A549 (cell line): ENCODE measurements at regions not wholly inside any gene's neighbourhood (a gene's known extent, or its start where the extent isn't known, plus 50 kb on each side); places are given as distances from the start of the nearest gene placed in this dataset.

Source experiments
- ATAC-seq, 2 experiments: fragments of 200-7000 bp in 1 of 2; fragments of >200 bp in 1 of 2; cut with Nextera tagmentation in 1 of 2; cut with Tn5 transposase in 1 of 2; 3 replicates each; pipeline versions ENCODE4 v1.8.0 to v1.9.1; 2018 to 2020; ENCODE audit warnings: mild to moderate bottlenecking in 1 of 2, moderate library complexity in 1 of 2
- CTCF ChIA-PET: fragments of 300-600 bp; sonication (Branson Sonifier 250); formaldehyde crosslinking; extraction: SDS; loops from one replicate; lab custom pipeline; 2021; ENCODE audit warnings: antibody characterized with exemption, inconsistent platforms; lab: Yijun Ruan, JAX
- POLR2A ChIA-PET: fragments of 350-600 bp; formaldehyde crosslinking; extraction: SDS; loops from one replicate; lab custom pipeline; 2021; ENCODE audit warnings: antibody characterized with exemption, inconsistent platforms; lab: Yijun Ruan, JAX
- DNase-seq, 2 experiments: peaks; one replicate each; pipeline versions ENCODE4 v3.0.0 to v3.0.0-alpha.2; 2011 to 2016; ENCODE audit warnings: low read depth in 1 of 2, low spot score in 1 of 2
- FAIRE-seq: peaks from 2 replicates; lab custom pipeline; 2011; peaks lifted over from hg19 to GRCh38; lab: Jason Lieb, UNC
- H3K27ac ChIP-seq, 2 experiments: fragments of >200 bp; sonication (Bioruptor Twin); formaldehyde crosslinking; 3 replicates each; pipeline ENCODE4 v1.5.1; 2016 to 2017
- H3K4me1 ChIP-seq: fragments of >200 bp; sonication (Bioruptor Twin); formaldehyde crosslinking; 3 replicates; pipeline ENCODE4 v1.6.1; 2016
- H3K4me2 ChIP-seq: fragments of >200 bp; sonication (Bioruptor Twin); formaldehyde crosslinking; 3 replicates; pipeline ENCODE4 v1.6.1; 2016
- H3K4me3 ChIP-seq: fragments of >200 bp; sonication (Bioruptor Twin); formaldehyde crosslinking; 3 replicates; pipeline ENCODE4 v1.5.1; 2016
- H3K9me3 ChIP-seq: fragments of >200 bp; sonication (Bioruptor Twin); formaldehyde crosslinking; 3 replicates; pipeline ENCODE4 v1.6.1; 2016
- CBX8 ChIP-seq: fragments of 200-600 bp; sonication (generic); IDR thresholded peaks from 2 replicates; pipeline ENCODE4 v1.6.1; 2016
- CEBPB ChIP-seq, 2 experiments: fragments of >200 bp in 1 of 2; sonication (Bioruptor Twin) in 1 of 2; formaldehyde crosslinking in 1 of 2; IDR thresholded peaks; 2 replicates each; pipeline ENCODE4 v1.6.1; 2012 to 2016
- CHD4 ChIP-seq: fragments of 200-600 bp; sonication (generic); IDR thresholded peaks from 2 replicates; pipeline ENCODE4 v1.6.1; 2016; ENCODE audit warnings: antibody characterized with exemption, mild to moderate bottlenecking, borderline replicate concordance
- EHF ChIP-seq: fragments of 250-450 bp; sonication (Bioruptor Pico); IDR thresholded peaks from 2 replicates; pipeline ENCODE4 v1.5.0; 2020; ENCODE audit warnings: mild to moderate bottlenecking
- FOSB ChIP-seq: fragments of 250-450 bp; sonication (Bioruptor Pico); IDR thresholded peaks from 2 replicates; pipeline ENCODE4 v1.5.0; 2020; ENCODE audit warnings: mild to moderate bottlenecking, moderate library complexity
- FOSL2 ChIP-seq, 2 experiments: fragments of 450-650 bp in 1 of 2; fragments of >200 bp in 1 of 2; sonication (Bioruptor Twin) in 1 of 2; formaldehyde crosslinking; IDR thresholded peaks; 2 replicates each; pipeline versions ENCODE4 v1.5.0 to v1.6.1; 2016 to 2020; ENCODE audit warnings: mild to moderate bottlenecking in 1 of 2, moderate library complexity in 1 of 2
- GATA3 ChIP-seq: IDR thresholded peaks from 2 replicates; pipeline ENCODE4 v1.6.1; 2012; ENCODE audit warnings: borderline replicate concordance
- HOXA7 ChIP-seq: fragments of 250-450 bp; sonication (Bioruptor Pico); IDR thresholded peaks from 2 replicates; pipeline ENCODE4 v1.5.0; 2020; ENCODE audit warnings: mild to moderate bottlenecking, moderate library complexity
- HOXB5 ChIP-seq: fragments of 250-450 bp; sonication (Bioruptor Pico); IDR thresholded peaks from 2 replicates; pipeline ENCODE4 v1.5.0; 2020; ENCODE audit warnings: mild to moderate bottlenecking, moderate library complexity
- JUNB ChIP-seq: fragments of >200 bp; sonication (Bioruptor Twin); formaldehyde crosslinking; IDR thresholded peaks from 2 replicates; pipeline ENCODE4 v1.6.1; 2016
- MAFK ChIP-seq: fragments of 450-650 bp; IDR thresholded peaks from 2 replicates; pipeline ENCODE4 v1.6.1; 2014; ENCODE audit not compliant: partially characterized antibody
- NR3C1 ChIP-seq: fragments of >200 bp; sonication (Bioruptor Twin); formaldehyde crosslinking; IDR thresholded peaks from 3 replicates; pipeline ENCODE4 v1.6.1; 2017
- RCOR1 ChIP-seq: fragments of 150-350 bp; IDR thresholded peaks from 2 replicates; pipeline ENCODE4 v1.6.1; 2014; ENCODE audit warnings: antibody characterized with exemption, low read length, low read depth
- TP53 ChIP-seq: fragments of 250-450 bp; sonication (Bioruptor Pico); IDR thresholded peaks from 2 replicates; pipeline ENCODE4 v1.5.0; 2021; ENCODE audit warnings: mild to moderate bottlenecking, moderate library complexity
- ZC3H11A ChIP-seq: fragments of 450-650 bp; IDR thresholded peaks from 2 replicates; pipeline ENCODE4 v1.6.1; 2014; ENCODE audit warnings: antibody characterized with exemption, mild to moderate bottlenecking
- ZFP36 ChIP-seq: fragments of 450-650 bp; IDR thresholded peaks from 2 replicates; pipeline ENCODE4 v1.6.1; 2014; ENCODE audit warnings: borderline replicate concordance; ENCODE audit not compliant: partially characterized antibody
- ZNF302 ChIP-seq: fragments of 250-450 bp; sonication (Bioruptor Pico); IDR thresholded peaks from 2 replicates; pipeline ENCODE4 v1.9.0; 2021; ENCODE audit warnings: inconsistent platforms, mild to moderate bottlenecking, moderate library complexity
- WGBS: methylation state at CpG from one replicate; pipeline ENCODE4 v1.1.6; 2017; ENCODE audit errors: missing lambda C conversion rate; 5-methylcytosine and 5-hydroxymethylcytosine counted together
- TF ChIP-seq, protein P1 (sequence below): fragments of >200 bp; sonication (Bioruptor Twin); formaldehyde crosslinking; IDR thresholded peaks from 2 replicates; pipeline ENCODE4 v1.6.1; 2016
- TF ChIP-seq, protein P2 (sequence below): IDR thresholded peaks from 2 replicates; pipeline ENCODE4 v1.6.1; 2012
- TF ChIP-seq, protein P3 (sequence below): IDR thresholded peaks from 2 replicates; pipeline ENCODE4 v1.6.1; 2012; ENCODE audit warnings: low read depth, borderline replicate concordance
- TF ChIP-seq, protein P4 (sequence below): fragments of 450-650 bp; IDR thresholded peaks from 2 replicates; pipeline ENCODE4 v1.6.1; 2014; ENCODE audit warnings: antibody characterized with exemption
- TF ChIP-seq, protein P5 (sequence below): fragments of 150-350 bp; IDR thresholded peaks from 2 replicates; pipeline ENCODE4 v1.6.1; 2014; ENCODE audit warnings: low read depth, mild to moderate bottlenecking, low read length
- TF ChIP-seq, protein P6 (sequence below): fragments of >200 bp; sonication (Bioruptor Twin); formaldehyde crosslinking; IDR thresholded peaks from 3 replicates; pipeline ENCODE4 v1.6.1; 2016

DNA sequence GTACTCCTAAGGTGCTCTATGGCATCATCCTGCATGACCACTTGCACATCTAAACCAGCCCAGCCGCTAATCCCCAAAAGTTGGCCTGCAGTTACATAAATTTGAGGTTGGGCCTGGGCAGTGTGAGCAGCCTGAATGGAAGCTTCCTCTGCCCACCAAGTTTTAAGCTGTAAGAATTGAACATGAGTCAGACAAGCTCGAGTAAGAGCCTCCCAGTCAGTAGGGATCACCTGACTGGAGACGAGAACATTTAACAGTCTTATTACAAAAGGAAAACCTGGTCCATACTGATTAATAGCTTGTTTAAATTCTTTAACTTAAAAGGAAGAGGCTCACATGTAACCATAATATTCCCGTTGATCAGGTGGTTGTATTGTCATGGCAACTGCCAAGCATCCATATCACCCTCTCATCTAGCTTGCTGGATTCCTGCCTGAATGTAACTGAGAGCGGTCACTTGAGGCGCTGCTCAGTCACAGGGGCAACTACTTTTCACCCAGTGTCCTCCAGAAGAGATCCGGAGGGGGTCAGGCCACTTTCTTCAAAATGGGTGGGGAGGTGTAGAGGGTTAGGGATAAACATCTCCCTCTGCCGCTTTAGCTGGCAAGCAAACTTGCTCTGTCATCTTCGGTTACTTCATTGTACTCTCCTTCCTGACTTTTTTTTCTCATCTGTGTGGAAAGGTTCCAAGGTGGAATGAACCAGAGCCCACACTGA lies 56.6 kb upstream of the WDR1 start:
- no peak for ATAC-seq
- Histone ChIP-seq H3K4me1 (no peaks in the 10 kb centered on the region), H3K27ac (no peak overlapping the region), H3K4me2 (no peak overlapping the region), H3K9me3 (no peaks in the 10 kb centered on the region), H3K4me3 (no peak overlapping the region)
- CTCF ChIA-PET: interaction anchor here (0.9 to 1.0 kb wide), 2 partner anchors 13 to 15 kb away, joined by 3 read pairs; no protein-coding TSS in a partner anchor
- 42% methylated on average over 9 of the region's 9 CpGs for WGBS
- TF ChIP-seq RCOR1 (no peak), HOXB5 (CRISPR knock-in tag) (no peak), CBX8 (no peak), EHF (CRISPR knock-in tag) (no peak)
- TF ChIP-seq, protein P1, sequence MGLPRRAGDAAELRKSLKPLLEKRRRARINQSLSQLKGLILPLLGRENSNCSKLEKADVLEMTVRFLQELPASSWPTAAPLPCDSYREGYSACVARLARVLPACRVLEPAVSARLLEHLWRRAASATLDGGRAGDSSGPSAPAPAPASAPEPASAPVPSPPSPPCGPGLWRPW: no peak
- TF ChIP-seq, protein P2, sequence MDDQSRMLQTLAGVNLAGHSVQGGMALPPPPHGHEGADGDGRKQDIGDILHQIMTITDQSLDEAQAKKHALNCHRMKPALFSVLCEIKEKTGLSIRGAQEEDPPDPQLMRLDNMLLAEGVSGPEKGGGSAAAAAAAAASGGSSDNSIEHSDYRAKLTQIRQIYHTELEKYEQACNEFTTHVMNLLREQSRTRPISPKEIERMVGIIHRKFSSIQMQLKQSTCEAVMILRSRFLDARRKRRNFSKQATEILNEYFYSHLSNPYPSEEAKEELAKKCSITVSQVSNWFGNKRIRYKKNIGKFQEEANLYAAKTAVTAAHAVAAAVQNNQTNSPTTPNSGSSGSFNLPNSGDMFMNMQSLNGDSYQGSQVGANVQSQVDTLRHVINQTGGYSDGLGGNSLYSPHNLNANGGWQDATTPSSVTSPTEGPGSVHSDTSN: no peak
- POLR2A ChIA-PET: no interaction called here
- FAIRE-seq: no peak
- DNase-seq: no peak

DNA sequence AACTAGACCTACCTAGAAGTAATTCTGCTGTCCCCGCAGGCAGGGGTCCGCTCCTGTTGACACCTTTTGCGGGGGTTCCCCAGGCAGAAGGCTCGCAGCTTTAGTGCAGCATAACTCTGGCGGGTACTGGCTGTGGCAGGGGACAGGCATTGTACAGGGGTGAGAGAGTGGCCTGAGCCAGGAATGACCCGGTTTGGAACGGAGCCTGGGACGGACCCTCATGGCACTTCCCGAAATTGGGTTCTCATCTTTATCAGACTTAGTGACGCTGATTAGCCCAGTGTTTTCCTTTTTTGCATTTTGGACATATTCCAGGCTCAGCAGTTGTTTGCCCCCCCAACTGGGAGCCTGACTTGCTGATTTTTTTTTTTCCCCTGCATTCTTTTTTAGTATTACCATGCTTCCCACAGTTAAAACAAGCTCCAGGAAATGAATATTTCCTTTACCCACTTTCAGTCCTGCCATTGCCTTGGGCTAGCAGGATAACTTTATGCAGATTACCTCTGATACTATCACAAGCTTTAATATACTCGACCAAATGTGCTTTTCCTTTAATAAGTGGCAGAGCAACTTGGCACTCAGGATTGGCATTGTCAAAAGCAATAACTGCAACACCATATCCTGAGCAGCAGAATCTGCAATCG lies 55.8 kb upstream of the WDR1 start:
- FAIRE-seq (no peak), DNase-seq (no peak), ATAC-seq (no peak)
- WGBS: 29% methylated on average over 12 of the region's 12 CpGs
- H3K27ac ChIP-seq: no peak overlapping the region
- ChIA-PET CTCF (interaction anchor here (0.9 to 1.0 kb wide), 2 partner anchors 12 to 14 kb away, joined by 3 read pairs; no protein-coding TSS in a partner anchor), POLR2A (no interaction called here)
- H3K4me1 ChIP-seq: no peaks in the 10 kb centered on the region
- H3K4me3 ChIP-seq: no peak overlapping the region
- no peaks in the 10 kb centered on the region for H3K9me3 ChIP-seq
- H3K4me2 ChIP-seq: no peak overlapping the region
- TF ChIP-seq, protein P3, sequence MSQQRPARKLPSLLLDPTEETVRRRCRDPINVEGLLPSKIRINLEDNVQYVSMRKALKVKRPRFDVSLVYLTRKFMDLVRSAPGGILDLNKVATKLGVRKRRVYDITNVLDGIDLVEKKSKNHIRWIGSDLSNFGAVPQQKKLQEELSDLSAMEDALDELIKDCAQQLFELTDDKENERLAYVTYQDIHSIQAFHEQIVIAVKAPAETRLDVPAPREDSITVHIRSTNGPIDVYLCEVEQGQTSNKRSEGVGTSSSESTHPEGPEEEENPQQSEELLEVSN: no peak
- TF ChIP-seq CHD4 (no peak), TP53 (CRISPR knock-in tag) (no peak), GATA3 (no peak), NR3C1 (no peak), HOXA7 (CRISPR knock-in tag) (no peak)
- TF ChIP-seq, protein P4, sequence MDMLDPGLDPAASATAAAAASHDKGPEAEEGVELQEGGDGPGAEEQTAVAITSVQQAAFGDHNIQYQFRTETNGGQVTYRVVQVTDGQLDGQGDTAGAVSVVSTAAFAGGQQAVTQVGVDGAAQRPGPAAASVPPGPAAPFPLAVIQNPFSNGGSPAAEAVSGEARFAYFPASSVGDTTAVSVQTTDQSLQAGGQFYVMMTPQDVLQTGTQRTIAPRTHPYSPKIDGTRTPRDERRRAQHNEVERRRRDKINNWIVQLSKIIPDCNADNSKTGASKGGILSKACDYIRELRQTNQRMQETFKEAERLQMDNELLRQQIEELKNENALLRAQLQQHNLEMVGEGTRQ: no peak

DNA sequence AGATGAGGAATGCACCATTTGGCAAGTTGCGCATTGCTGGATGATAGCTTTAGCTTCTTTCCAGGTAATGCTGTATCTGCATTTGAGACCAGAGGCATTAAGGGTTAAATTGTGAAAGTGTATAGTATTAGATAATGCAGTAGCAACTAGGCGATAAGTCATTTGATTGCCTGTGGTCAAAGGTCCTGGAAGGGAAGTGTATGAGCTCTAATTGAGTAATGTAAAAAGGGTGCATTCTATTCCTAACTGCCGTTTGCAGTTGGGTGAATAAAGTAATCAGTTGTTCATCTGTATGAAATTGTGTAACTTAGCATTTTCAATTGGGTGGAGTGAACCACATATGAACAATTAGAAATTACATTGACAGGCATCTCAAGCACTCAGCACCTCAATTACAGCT lies 54.5 kb upstream of the WDR1 start:
- Histone ChIP-seq H3K27ac (no peak overlapping the region), H3K4me1 (no peaks in the 10 kb centered on the region), H3K9me3 (no peaks in the 10 kb centered on the region), H3K4me2 (no peak overlapping the region), H3K4me3 (no peak overlapping the region)
- no peak for FAIRE-seq
- WGBS: 44% methylated on average over 3 of the region's 3 CpGs
- no peak for DNase-seq
- CTCF ChIA-PET: interaction anchor here (0.7 to 1.0 kb wide), 2 partner anchors 10 to 13 kb away, joined by 3 read pairs; no protein-coding TSS in a partner anchor
- ATAC-seq: no peak
- POLR2A ChIA-PET: no interaction called here
- no peak for TF ChIP-seq ZFP36
- no peak for TF ChIP-seq JUNB
- no peak for TF ChIP-seq ZC3H11A
- TF ChIP-seq, protein P5, sequence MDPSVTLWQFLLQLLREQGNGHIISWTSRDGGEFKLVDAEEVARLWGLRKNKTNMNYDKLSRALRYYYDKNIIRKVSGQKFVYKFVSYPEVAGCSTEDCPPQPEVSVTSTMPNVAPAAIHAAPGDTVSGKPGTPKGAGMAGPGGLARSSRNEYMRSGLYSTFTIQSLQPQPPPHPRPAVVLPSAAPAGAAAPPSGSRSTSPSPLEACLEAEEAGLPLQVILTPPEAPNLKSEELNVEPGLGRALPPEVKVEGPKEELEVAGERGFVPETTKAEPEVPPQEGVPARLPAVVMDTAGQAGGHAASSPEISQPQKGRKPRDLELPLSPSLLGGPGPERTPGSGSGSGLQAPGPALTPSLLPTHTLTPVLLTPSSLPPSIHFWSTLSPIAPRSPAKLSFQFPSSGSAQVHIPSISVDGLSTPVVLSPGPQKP: no peak
- no peak for TF ChIP-seq CEBPB (IDR thresholded peaks at IDR 0.05)
- TF ChIP-seq FOSB (CRISPR knock-in tag): no peak
- no peak for TF ChIP-seq MAFK
- TF ChIP-seq, protein P6, sequence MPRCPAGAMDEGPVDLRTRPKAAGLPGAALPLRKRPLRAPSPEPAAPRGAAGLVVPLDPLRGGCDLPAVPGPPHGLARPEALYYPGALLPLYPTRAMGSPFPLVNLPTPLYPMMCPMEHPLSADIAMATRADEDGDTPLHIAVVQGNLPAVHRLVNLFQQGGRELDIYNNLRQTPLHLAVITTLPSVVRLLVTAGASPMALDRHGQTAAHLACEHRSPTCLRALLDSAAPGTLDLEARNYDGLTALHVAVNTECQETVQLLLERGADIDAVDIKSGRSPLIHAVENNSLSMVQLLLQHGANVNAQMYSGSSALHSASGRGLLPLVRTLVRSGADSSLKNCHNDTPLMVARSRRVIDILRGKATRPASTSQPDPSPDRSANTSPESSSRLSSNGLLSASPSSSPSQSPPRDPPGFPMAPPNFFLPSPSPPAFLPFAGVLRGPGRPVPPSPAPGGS: no peak
- TF ChIP-seq FOSL2 (IDR thresholded peaks at IDR 0.05): no peak
- no peak for TF ChIP-seq FOSL2 (CRISPR knock-in tag; IDR thresholded peaks at IDR 0.05)
- no peak for TF ChIP-seq ZNF302 (CRISPR knock-in tag)
